Neural crest cell (in vitro differentiated cells): ENCODE measurements at regions not wholly inside any gene's neighbourhood (a gene's known extent, or its start where the extent isn't known, plus 50 kb on each side); places are given as distances from the start of the nearest gene placed in this dataset.

Experiments
- DNase-seq: peaks from one replicate; pipeline ENCODE4 v3.0.0; 2021; ENCODE audit warnings: low read depth, mixed read lengths, low spot score
- H3K27ac Mint-ChIP-seq: one replicate; pipeline ENCODE4 v1.8.0; 2021; ENCODE audit warnings: mild to moderate bottlenecking, mixed read lengths; ENCODE audit not compliant: unreplicated experiment
- H3K27me3 Mint-ChIP-seq: 2 replicates; pipeline ENCODE4 v1.8.0; 2021; ENCODE audit warnings: low read depth, mild to moderate bottlenecking, mixed read lengths
- H3K36me3 Mint-ChIP-seq: 2 replicates; pipeline ENCODE4 v1.8.0; 2021; ENCODE audit warnings: low read depth, mild to moderate bottlenecking, mixed read lengths
- H3K4me1 Mint-ChIP-seq: 2 replicates; pipeline ENCODE4 v1.8.0; 2021; ENCODE audit warnings: mixed read lengths
- H3K4me3 Mint-ChIP-seq: one replicate; pipeline ENCODE4 v1.8.0; 2021; ENCODE audit warnings: mild to moderate bottlenecking, mixed read lengths
- H3K9me3 Mint-ChIP-seq: 2 replicates; pipeline ENCODE4 v1.8.0; 2021; ENCODE audit warnings: mixed read lengths
- TF ChIP-seq, protein P1 (sequence below): fragments of 200-600 bp; sonication (generic); conservative IDR thresholded peaks from 2 replicates; pipeline ENCODE4 v1.5.0; 2021; ENCODE audit warnings: antibody characterized with exemption, mild to moderate bottlenecking

GRCh38 chr5:71832812-71833715, 114.0 kb downstream of the CARTPT start:
- TF ChIP-seq, protein P1, sequence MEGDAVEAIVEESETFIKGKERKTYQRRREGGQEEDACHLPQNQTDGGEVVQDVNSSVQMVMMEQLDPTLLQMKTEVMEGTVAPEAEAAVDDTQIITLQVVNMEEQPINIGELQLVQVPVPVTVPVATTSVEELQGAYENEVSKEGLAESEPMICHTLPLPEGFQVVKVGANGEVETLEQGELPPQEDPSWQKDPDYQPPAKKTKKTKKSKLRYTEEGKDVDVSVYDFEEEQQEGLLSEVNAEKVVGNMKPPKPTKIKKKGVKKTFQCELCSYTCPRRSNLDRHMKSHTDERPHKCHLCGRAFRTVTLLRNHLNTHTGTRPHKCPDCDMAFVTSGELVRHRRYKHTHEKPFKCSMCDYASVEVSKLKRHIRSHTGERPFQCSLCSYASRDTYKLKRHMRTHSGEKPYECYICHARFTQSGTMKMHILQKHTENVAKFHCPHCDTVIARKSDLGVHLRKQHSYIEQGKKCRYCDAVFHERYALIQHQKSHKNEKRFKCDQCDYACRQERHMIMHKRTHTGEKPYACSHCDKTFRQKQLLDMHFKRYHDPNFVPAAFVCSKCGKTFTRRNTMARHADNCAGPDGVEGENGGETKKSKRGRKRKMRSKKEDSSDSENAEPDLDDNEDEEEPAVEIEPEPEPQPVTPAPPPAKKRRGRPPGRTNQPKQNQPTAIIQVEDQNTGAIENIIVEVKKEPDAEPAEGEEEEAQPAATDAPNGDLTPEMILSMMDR, result no peak
- no peak for DNase-seq
- H3K36me3 Mint-ChIP-seq, result no peaks in the 10 kb centered on the region
- peaks cover 2% of the 10 kb centered on the region for H3K9me3 Mint-ChIP-seq
- H3K4me3 Mint-ChIP-seq, result no peak overlapping the region
- H3K27me3 Mint-ChIP-seq, result no peaks in the 10 kb centered on the region
- peaks cover 4% of the 10 kb centered on the region for H3K4me1 Mint-ChIP-seq
- H3K27ac Mint-ChIP-seq, result no peak overlapping the region

- DNase-seq, result no peak
- no peak overlapping the region for H3K27ac Mint-ChIP-seq
- H3K9me3 Mint-ChIP-seq, result no peaks in the 10 kb centered on the region
- H3K36me3 Mint-ChIP-seq, result no peaks in the 10 kb centered on the region
- H3K4me1 Mint-ChIP-seq, result peaks cover 15% of the 10 kb centered on the region
- no peaks in the 10 kb centered on the region for H3K27me3 Mint-ChIP-seq
- H3K4me3 Mint-ChIP-seq, result no peak overlapping the region
- TF ChIP-seq, protein P1, result no peak
Observed at GRCh38 chr5:71834601-71835000, 115.5 kb downstream of the CARTPT start.

GRCh38 chr5:71836084-71836483, 117.0 kb downstream of the CARTPT start:
- no peaks in the 10 kb centered on the region for H3K27me3 Mint-ChIP-seq
- H3K9me3 Mint-ChIP-seq, result no peaks in the 10 kb centered on the region
- DNase-seq, result no peak
- no peaks in the 10 kb centered on the region for H3K36me3 Mint-ChIP-seq
- no peak overlapping the region for H3K4me3 Mint-ChIP-seq
- TF ChIP-seq, protein P1, result peak; percentile 58
- no peak overlapping the region for H3K27ac Mint-ChIP-seq
- H3K4me1 Mint-ChIP-seq, result peaks cover 16% of the 10 kb centered on the region

- Mint-ChIP-seq H3K27ac (no peak overlapping the region), H3K4me3 (no peak overlapping the region), H3K9me3 (no peaks in the 10 kb centered on the region), H3K27me3 (no peaks in the 10 kb centered on the region), H3K36me3 (no peaks in the 10 kb centered on the region), H3K4me1 (peaks cover 16% of the 10 kb centered on the region)
- TF ChIP-seq, protein P1, result no peak
- no peak for DNase-seq
Observed at GRCh38 chr5:71836559-71837112, 117.6 kb downstream of the CARTPT start.

- no peaks in the 10 kb centered on the region for H3K36me3 Mint-ChIP-seq
- TF ChIP-seq, protein P1, result no peak
- peak overlapping the region; percentile 51 for H3K27ac Mint-ChIP-seq
- no peak for DNase-seq
- no peaks in the 10 kb centered on the region for H3K9me3 Mint-ChIP-seq
- peaks cover 16% of the 10 kb centered on the region for H3K4me1 Mint-ChIP-seq
- H3K27me3 Mint-ChIP-seq, result no peaks in the 10 kb centered on the region
- H3K4me3 Mint-ChIP-seq, result no peak overlapping the region
Observed at GRCh38 chr5:71838286-71838685, 119.2 kb downstream of the CARTPT start.
